GM12874 (cell line): ENCODE measurements at regions not wholly inside any gene's neighbourhood (a gene's known extent, or its start where the extent isn't known, plus 50 kb on each side); places are given as distances from the start of the nearest gene placed in this dataset.

ENCODE experiments used
- TF ChIP-seq, protein P1 (sequence below): IDR thresholded peaks from 2 replicates; pipeline ENCODE4 v1.5.1; 2011; ENCODE audit warnings: low read depth, mild to moderate bottlenecking, control low read depth, low read length, moderate library complexity; ENCODE audit not compliant: insufficient read depth

DNA sequence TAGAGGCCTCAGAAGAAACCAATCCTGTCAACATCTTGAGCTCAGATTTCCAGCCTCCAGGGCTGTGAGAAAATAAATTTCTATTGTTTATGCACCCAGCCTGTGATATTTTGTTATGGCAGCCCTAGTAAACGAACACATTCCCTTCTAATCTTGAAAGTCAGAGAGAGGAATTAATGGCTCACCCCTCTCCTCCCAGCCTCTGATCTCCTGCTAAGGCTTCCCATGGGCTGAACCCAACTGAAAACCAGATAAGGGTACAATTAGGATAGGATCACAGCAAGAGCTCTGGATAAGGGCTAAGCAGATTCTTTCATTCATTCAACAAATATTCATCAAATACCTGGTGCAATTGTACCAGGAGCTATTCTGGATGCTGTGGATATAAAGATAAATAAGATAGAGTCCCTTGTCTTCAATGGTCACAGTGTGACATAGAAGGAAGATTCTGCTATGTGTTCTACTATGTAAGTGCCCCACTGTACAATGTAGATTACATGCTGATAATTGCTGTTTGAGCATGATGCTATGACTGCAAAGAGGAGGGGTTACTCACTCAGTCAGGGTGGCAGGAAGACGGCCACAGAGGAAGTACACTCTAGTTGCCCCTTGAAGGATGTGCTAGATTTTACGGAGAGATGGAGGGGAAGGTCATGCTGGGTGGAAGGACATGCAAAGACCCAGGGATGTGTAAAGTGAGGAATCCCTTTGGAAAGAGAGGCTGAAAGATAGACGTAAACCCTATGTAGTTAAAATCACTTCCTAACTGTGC, 203.3 kb upstream of the JUN start:
- TF ChIP-seq, protein P1, sequence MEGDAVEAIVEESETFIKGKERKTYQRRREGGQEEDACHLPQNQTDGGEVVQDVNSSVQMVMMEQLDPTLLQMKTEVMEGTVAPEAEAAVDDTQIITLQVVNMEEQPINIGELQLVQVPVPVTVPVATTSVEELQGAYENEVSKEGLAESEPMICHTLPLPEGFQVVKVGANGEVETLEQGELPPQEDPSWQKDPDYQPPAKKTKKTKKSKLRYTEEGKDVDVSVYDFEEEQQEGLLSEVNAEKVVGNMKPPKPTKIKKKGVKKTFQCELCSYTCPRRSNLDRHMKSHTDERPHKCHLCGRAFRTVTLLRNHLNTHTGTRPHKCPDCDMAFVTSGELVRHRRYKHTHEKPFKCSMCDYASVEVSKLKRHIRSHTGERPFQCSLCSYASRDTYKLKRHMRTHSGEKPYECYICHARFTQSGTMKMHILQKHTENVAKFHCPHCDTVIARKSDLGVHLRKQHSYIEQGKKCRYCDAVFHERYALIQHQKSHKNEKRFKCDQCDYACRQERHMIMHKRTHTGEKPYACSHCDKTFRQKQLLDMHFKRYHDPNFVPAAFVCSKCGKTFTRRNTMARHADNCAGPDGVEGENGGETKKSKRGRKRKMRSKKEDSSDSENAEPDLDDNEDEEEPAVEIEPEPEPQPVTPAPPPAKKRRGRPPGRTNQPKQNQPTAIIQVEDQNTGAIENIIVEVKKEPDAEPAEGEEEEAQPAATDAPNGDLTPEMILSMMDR, result no peak

DNA sequence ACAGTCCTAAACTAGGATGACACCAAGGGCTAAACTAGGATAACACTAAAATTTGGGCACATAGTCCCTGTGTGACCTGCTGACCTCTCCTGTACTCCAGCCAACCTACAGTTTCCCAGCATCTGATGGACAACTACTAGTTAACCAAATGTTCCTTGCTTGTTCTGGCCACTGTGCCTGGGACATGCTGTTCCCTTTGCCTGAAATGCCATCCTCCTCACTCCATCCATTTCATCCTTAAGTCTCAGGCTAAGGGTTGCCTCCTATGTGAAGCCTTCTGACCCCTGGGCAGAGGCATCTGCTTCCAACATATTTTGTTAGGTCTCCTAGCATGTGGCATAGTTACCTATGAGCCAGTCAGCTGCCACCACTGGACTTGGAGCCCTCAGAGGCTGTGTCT, 204.9 kb upstream of the JUN start:
- TF ChIP-seq, protein P1, result no peak

DNA sequence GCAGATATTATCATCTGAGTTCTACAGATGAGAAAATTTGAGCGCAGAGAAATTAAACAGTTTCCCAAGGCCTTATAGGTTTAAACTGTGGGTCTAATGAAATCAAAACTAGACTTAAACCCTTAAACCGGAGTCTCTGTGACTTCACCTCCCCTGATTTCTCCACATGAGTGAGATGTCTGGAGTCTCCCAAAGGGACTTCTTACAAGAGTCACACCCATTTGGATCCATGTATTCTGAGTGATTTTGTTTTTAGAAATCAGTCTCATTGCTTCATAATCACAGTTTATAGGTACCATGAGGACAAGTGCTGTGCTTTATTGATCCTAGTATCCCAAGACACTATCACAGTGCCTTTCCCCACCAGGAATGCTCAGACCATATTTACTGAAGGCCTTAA, 206.0 kb upstream of the JUN start:
- TF ChIP-seq, protein P1, result no peak

DNA sequence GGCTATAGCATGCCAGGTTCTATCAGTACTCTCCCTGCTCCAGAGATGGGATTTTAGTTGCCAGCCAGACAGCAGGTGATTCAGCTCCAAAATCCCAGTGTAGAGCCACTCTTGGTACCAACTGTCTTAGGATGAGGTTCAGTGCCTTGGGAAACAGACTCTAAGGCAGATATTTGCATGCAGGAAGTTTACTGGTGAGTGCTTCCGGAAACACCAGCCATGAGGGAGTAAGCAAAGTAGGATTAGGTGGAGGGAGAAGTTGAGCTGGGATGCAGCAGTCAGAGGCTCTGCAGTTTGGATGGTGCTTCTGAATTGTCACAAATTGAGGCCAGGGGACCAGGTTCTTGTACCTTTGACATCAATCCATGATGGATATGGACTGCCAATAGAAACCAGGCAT, 207.5 kb upstream of the JUN start:
- TF ChIP-seq, protein P1, result no peak

DNA sequence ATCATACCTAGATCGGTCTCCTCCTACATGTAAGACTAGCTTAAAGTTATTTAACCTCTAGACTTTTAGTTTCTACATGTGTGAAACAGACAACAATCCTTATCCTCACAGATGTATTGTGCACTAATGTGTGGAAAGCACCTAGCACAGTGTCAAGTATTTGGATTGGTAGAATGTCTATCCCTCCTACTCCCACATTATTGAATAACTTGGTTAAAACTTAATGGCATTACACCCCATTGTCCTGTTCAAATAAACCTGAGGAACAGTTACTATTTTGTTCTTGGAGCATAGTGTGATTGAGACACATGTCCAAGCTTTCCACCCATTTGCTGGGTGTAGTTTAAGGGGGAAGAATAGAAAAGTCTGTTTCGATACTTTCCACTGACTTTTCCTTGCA, 208.8 kb upstream of the JUN start:
- TF ChIP-seq, protein P1, result no peak

DNA sequence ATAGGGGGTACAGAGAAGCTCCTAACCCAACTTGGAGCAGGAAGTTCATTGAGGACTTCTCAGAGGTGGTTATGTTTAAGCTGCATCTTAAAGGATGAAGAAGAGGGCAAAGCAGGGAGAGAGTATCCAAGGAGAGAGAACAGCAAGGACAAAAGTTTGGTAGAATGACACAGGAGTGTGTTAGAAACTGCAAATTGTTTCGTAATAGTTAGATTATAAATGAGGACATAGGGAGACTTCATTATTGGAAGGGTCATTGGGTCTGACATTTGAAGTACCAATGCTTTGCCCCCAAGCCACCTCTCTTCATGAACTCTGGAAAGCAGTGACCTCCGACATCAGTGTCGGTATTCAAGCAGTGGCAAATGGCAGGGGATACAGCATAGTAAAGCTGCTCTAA, 209.6 kb upstream of the JUN start:
- TF ChIP-seq, protein P1, result no peak

DNA sequence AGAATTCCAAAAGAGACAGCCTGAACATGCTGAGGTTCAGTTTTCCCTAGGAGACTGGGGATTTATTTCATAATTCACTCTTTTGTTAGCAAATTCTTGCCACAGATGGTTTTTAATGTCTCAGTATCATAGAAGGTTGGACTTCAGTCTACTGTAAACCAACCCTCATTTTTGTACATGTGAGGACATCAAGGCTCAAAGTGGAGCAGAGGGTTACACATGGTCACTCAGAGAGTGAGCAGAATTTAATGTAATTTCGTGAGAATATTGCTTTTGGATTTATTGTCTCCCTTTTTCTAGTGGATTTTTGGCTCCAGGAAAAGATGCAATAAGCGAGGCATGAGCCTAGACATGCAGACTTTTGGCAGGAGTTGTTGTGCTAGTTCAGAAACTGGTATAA, 210.8 kb upstream of the JUN start:
- TF ChIP-seq, protein P1, result no peak
